ENCODE measurements at regions not wholly inside any gene's neighbourhood (a gene's known extent, or its start where the extent isn't known, plus 50 kb on each side); places are given as distances from the start of the nearest gene placed in this dataset.

DNA sequence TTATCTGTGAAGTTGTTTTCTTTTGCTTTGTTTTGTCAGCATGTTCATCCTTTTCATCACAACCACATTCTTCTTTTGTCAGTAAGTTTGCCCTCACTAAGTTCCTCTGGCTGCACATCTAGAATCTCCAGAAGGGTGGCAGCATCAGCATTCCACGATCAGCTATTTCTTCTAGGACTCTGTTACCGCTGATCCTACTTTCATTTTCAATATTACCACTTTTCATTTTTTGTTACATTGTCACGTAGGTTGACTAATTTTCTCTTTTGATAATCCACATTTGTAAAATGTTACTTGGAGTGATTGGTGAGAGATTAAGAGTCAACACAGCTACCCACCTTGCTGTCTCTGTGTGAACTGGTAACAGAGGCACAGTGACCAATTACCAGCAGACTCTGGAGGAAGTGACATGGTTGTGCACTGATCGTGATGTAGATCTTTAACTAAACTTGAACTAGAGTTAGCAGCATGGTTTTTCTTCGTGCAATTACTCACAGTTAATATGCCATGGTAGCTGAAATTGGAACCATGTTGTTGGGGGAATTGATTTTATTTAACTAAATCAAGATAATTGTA, 307.9 kb upstream of the SLC35B3 start:
- H3K9me3 ChIP-seq = no peaks in the 10 kb centered on the region
- no peaks in the 10 kb centered on the region for H3K36me3 ChIP-seq
- intact Hi-C loops (cut with DNase I) = no loop called here
- TF ChIP-seq POLR2A (IDR thresholded peaks at IDR 0.05) = no peak
- TF ChIP-seq, protein P1, sequence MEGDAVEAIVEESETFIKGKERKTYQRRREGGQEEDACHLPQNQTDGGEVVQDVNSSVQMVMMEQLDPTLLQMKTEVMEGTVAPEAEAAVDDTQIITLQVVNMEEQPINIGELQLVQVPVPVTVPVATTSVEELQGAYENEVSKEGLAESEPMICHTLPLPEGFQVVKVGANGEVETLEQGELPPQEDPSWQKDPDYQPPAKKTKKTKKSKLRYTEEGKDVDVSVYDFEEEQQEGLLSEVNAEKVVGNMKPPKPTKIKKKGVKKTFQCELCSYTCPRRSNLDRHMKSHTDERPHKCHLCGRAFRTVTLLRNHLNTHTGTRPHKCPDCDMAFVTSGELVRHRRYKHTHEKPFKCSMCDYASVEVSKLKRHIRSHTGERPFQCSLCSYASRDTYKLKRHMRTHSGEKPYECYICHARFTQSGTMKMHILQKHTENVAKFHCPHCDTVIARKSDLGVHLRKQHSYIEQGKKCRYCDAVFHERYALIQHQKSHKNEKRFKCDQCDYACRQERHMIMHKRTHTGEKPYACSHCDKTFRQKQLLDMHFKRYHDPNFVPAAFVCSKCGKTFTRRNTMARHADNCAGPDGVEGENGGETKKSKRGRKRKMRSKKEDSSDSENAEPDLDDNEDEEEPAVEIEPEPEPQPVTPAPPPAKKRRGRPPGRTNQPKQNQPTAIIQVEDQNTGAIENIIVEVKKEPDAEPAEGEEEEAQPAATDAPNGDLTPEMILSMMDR (IDR thresholded peaks at IDR 0.05) = no peak
- H3K27ac ChIP-seq = no peak overlapping the region
- H3K27me3 ChIP-seq = no peaks in the 10 kb centered on the region
- no peak for DNase-seq
- no peak overlapping the region for H3K4me3 ChIP-seq (replicated peaks in 1 of 3)
- 66 to 74% methylated on average over 5 of the region's 5 CpGs for WGBS, 2 donors
- H3K4me1 ChIP-seq = no peaks in the 10 kb centered on the region

DNA sequence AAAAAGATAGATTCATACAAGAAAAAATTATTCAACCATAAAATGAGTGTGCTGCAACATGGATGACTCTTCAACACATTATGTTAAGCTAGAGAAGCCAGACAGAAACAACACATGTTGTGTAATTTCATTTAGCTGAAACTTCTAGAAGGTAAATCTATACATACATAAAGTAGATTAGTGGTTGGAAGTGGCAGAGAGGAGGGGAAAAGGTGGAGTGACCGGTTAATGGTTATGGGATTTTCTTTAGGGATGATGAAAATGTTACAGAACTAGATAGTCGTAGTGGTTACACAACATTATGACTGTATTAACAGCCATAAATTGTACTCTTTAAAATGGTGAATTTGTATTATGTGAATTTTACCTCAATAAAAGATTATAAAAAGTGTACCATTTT, 304.1 kb upstream of the SLC35B3 start:
- intact Hi-C loops (cut with DNase I) = no loop called here
- WGBS, 2 donors = 95 to 96% methylated on average over 2 of the region's 2 CpGs
- TF ChIP-seq, protein P1 (IDR thresholded peaks at IDR 0.05) = no peak
- TF ChIP-seq POLR2A (IDR thresholded peaks at IDR 0.05) = no peak

DNA sequence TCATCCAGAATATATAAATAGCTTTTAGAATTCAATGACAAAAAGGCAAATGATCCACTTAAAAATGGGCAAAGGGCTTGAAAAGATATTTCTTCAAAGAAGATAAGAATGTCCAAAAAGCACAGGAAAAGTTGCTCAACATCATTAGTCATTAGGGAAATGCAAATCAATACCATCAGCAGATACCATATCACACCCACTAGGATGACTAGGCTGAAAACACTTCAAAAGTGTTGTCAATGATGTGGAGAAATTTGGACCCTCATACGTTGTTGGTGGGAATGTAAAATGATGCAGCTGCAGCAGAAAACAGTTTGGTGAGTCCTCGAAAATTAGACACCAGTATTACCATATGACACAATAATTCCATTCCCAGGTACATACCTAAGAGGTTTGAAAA, 303.6 kb upstream of the SLC35B3 start:
- WGBS, 2 donors = 82 to 91% methylated on average over 2 of the region's 2 CpGs
- Histone ChIP-seq H3K27ac (no peak overlapping the region), H3K9me3 (no peaks in the 10 kb centered on the region), H3K36me3 (no peaks in the 10 kb centered on the region), H3K4me3 (replicated peaks in 1 of 3) (no peak overlapping the region), H3K4me1 (no peaks in the 10 kb centered on the region), H3K27me3 (no peaks in the 10 kb centered on the region)
- intact Hi-C loops (cut with DNase I) = no loop called here
- DNase-seq = no peak
- no peak for TF ChIP-seq POLR2A (IDR thresholded peaks at IDR 0.05)
- TF ChIP-seq, protein P1 (IDR thresholded peaks at IDR 0.05) = no peak

More for the DNA sequence above, 304.1 kb upstream of the SLC35B3 start:
- Histone ChIP-seq H3K27ac (no peak overlapping the region), H3K36me3 (no peaks in the 10 kb centered on the region), H3K4me1 (no peaks in the 10 kb centered on the region), H3K9me3 (no peaks in the 10 kb centered on the region), H3K27me3 (no peaks in the 10 kb centered on the region), H3K4me3 (replicated peaks in 1 of 3) (no peak overlapping the region)
- no peak for DNase-seq

DNA sequence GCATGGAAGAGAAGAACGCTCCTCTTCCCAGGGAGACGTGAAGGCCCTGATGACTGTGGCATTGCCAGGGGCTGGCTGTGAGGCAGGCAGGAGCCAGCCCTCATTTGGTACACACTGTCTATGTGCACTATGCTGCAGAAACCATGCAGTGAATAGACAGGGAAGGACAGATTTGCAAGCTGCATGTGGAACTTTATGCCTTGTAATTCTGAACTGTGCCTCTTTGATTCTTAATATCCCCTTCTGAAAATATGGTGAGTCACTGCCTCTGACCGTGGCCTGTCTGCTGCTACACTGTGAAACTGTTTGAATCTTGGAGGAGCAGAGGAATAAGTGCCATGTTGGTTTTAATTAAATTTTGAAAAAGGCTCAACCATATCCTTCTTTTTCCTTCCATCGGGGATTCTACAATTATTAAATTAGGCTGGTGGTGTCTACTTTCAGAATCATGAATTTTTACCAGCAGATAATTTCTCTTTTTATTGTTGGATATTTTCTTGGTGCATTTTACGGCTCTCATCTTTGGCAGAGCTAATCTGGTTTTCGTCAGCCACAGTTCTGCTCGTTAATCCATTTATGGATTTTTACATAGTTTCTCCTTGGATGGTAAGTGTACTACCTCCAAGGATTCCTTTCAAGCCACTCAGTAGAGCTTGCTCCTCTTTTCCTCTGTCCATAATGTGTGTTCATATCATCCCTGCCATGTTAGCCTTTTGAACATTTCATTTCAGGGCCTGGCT, 301.0 kb upstream of the SLC35B3 start:
- no peaks in the 10 kb centered on the region for H3K4me1 ChIP-seq
- 78 to 84% methylated on average over 7 of the region's 7 CpGs for WGBS, 2 donors
- no peak for DNase-seq
- no peaks in the 10 kb centered on the region for H3K9me3 ChIP-seq
- H3K4me3 ChIP-seq (replicated peaks in 1 of 3) = no peak overlapping the region
- no peak for TF ChIP-seq POLR2A (IDR thresholded peaks at IDR 0.05)
- TF ChIP-seq, protein P1 (IDR thresholded peaks at IDR 0.05) = no peak
- no peaks in the 10 kb centered on the region for H3K27me3 ChIP-seq
- no peaks in the 10 kb centered on the region for H3K36me3 ChIP-seq
- intact Hi-C loops (cut with DNase I) = no loop called here
- H3K27ac ChIP-seq = no peak overlapping the region

DNA sequence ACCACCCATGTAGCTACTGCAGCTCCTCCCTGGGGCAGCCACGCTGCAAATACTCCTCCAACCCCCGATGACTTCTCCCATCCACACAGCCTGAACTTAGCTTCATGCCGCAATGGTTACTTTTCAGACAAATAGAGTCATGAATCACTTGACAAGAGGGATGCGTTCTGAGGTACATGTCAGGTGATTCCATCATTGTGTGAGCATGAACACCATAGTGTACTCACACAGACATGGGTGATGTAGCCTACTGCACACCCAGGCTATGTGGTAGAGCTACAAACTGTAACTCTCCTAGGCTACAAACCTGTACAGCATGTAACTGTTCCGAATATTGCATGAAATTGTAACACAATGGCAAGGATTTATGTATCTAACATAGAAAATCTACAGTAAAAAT, 298.5 kb upstream of the SLC35B3 start:
- TF ChIP-seq, protein P1 (IDR thresholded peaks at IDR 0.05) = no peak
- no peak for TF ChIP-seq POLR2A (IDR thresholded peaks at IDR 0.05)
- H3K4me3 ChIP-seq (replicated peaks in 1 of 3) = no peak overlapping the region
- H3K36me3 ChIP-seq = no peaks in the 10 kb centered on the region
- no peak overlapping the region for H3K27ac ChIP-seq
- no peaks in the 10 kb centered on the region for H3K27me3 ChIP-seq
- H3K4me1 ChIP-seq = no peaks in the 10 kb centered on the region
- DNase-seq = no peak
- H3K9me3 ChIP-seq = no peaks in the 10 kb centered on the region
- intact Hi-C loops (cut with DNase I) = no loop called here
- 83 to 96% methylated on average over 5 of the region's 5 CpGs for WGBS, 2 donors
